ENCODE measurements at regions not wholly inside any gene's neighbourhood (a gene's known extent, or its start where the extent isn't known, plus 50 kb on each side); places are given as distances from the start of the nearest gene placed in this dataset.

GRCh38 chr6:141594874-141595273 lies 537.9 kb upstream of the GJE1 start:
- H3K9me3 ChIP-seq = no peaks in the 10 kb centered on the region
- no peak for DNase-seq
- H3K4me1 ChIP-seq = no peaks in the 10 kb centered on the region
- intact Hi-C loops (cut with DNase I) = no loop called here
- H3K36me3 ChIP-seq = no peaks in the 10 kb centered on the region
- TF ChIP-seq CTCF (IDR thresholded peaks at IDR 0.05) = no peak
- H3K4me3 ChIP-seq = no peak overlapping the region
- ATAC-seq = no peak
- no peak overlapping the region for H3K27ac ChIP-seq
- H3K27me3 ChIP-seq (ENCODE audit: low read depth) = no peaks in the 10 kb centered on the region

- Histone ChIP-seq H3K4me3 (no peak overlapping the region), H3K4me1 (no peaks in the 10 kb centered on the region), H3K36me3 (no peaks in the 10 kb centered on the region), H3K27ac (no peak overlapping the region), H3K9me3 (no peaks in the 10 kb centered on the region), H3K27me3 (ENCODE audit: low read depth) (no peaks in the 10 kb centered on the region)
- no peak for DNase-seq
- ATAC-seq = no peak
- intact Hi-C loops (cut with DNase I) = no loop called here
- TF ChIP-seq CTCF (IDR thresholded peaks at IDR 0.05) = no peak
Measured at GRCh38 chr6:141593311-141593710, 539.4 kb upstream of the GJE1 start.

GRCh38 chr6:141587482-141588266 lies 545.1 kb upstream of the GJE1 start:
- ATAC-seq (no peak), DNase-seq (no peak)
- Histone ChIP-seq H3K4me3 (no peak overlapping the region), H3K36me3 (no peaks in the 10 kb centered on the region), H3K27ac (no peak overlapping the region), H3K27me3 (ENCODE audit: low read depth) (no peaks in the 10 kb centered on the region), H3K4me1 (no peaks in the 10 kb centered on the region), H3K9me3 (no peaks in the 10 kb centered on the region)
- intact Hi-C loops (cut with DNase I) = no loop called here
- TF ChIP-seq CTCF (IDR thresholded peaks at IDR 0.05) = no peak

GRCh38 chr6:141580988-141581552 lies 551.7 kb upstream of the GJE1 start:
- no peaks in the 10 kb centered on the region for H3K36me3 ChIP-seq
- no peak for TF ChIP-seq CTCF (IDR thresholded peaks at IDR 0.05)

GRCh38 chr6:141580131-141580530 lies 552.6 kb upstream of the GJE1 start:
- Histone ChIP-seq H3K36me3 (no peaks in the 10 kb centered on the region), H3K9me3 (no peaks in the 10 kb centered on the region), H3K4me1 (no peaks in the 10 kb centered on the region), H3K4me3 (no peak overlapping the region), H3K27ac (no peak overlapping the region), H3K27me3 (ENCODE audit: low read depth) (no peaks in the 10 kb centered on the region)
- DNase-seq = no peak
- TF ChIP-seq CTCF (IDR thresholded peaks at IDR 0.05) = no peak
- no peak for ATAC-seq
- intact Hi-C loops (cut with DNase I) = no loop called here

More at GRCh38 chr6:141580988-141581552, 551.7 kb upstream of the GJE1 start:
- Histone ChIP-seq H3K27me3 (ENCODE audit: low read depth) (no peaks in the 10 kb centered on the region), H3K9me3 (no peaks in the 10 kb centered on the region), H3K4me1 (no peaks in the 10 kb centered on the region), H3K27ac (no peak overlapping the region), H3K4me3 (no peak overlapping the region)
- DNase-seq = no peak
- ATAC-seq = no peak
- intact Hi-C loops (cut with DNase I) = no loop called here

Data from lower lobe of right lung (tissue), 2 donors.